Breast epithelium (tissue), 3 donors: ENCODE measurements at regions not wholly inside any gene's neighbourhood (a gene's known extent, or its start where the extent isn't known, plus 50 kb on each side); places are given as distances from the start of the nearest gene placed in this dataset.

Experiments used
- CTCF ChIP-seq, 3 donors: fragments of 450-650 bp; IDR thresholded peaks; one replicate each; pipeline ENCODE4 v1.5.1; 2016 to 2017; ENCODE audit warnings: antibody characterized with exemption in 3 of 3, mild to moderate bottlenecking in 3 of 3, moderate library complexity in 3 of 3
- POLR2A ChIP-seq: fragments of 450-650 bp; IDR thresholded peaks from one replicate; pipeline ENCODE4 v1.6.1; 2016; ENCODE audit warnings: antibody characterized with exemption, mild to moderate bottlenecking, moderate library complexity
- POLR2AphosphoS5 ChIP-seq, 3 donors: sonication (generic); formaldehyde crosslinking; IDR thresholded peaks; one replicate each; pipeline ENCODE4 v1.6.1; 2017; ENCODE audit warnings: antibody characterized with exemption in 3 of 3

- no peak for TF ChIP-seq CTCF (IDR thresholded peaks at IDR 0.05)
- no peak for TF ChIP-seq POLR2A
- TF ChIP-seq POLR2AphosphoS5 (IDR thresholded peaks at IDR 0.05) = no peak
Measured at GRCh38 chr13:86383561-86383960, 584.3 kb upstream of the SLITRK6 start.
